Endothelial cell of umbilical vein (primary cell): ENCODE measurements at regions not wholly inside any gene's neighbourhood (a gene's known extent, or its start where the extent isn't known, plus 50 kb on each side); places are given as distances from the start of the nearest gene placed in this dataset.

Source experiments
- BruUV-seq: library from RNA; stranded (reverse); fragments of 400-500 nt; replicated peaks from 2 replicates; lab custom pipeline; 2021; lab: Mats Ljungman, UMichigan
- CTCF ChIA-PET: fragments of 300-600, 350-600 bp; sonication (Branson Sonifier 250); formaldehyde crosslinking; loops from one replicate; lab custom pipeline; 2021; ENCODE audit warnings: antibody characterized with exemption, inconsistent platforms; lab: Charles Lee
- POLR2A ChIA-PET: fragments of 300-600, 350-600 bp; sonication (Branson Sonifier 250); formaldehyde crosslinking; loops from one replicate; lab custom pipeline; 2021; ENCODE audit warnings: antibody characterized with exemption, inconsistent platforms; lab: Charles Lee
- DNase-seq: peaks from one replicate; pipeline ENCODE4 v3.0.0-alpha.2; 2011; ENCODE audit warnings: low read depth, low spot score
- FAIRE-seq: peaks from 2 replicates; lab custom pipeline; 2011; peaks lifted over from hg19 to GRCh38; lab: Jason Lieb, UNC
- H2AFZ ChIP-seq: 2 replicates; pipeline ENCODE4 v1.6.0; 2012; ENCODE audit warnings: low read depth, low read length, control low read depth, inconsistent platforms
- H3K27ac ChIP-seq: 2 replicates; pipeline ENCODE4 v1.5.1; 2011; ENCODE audit warnings: low read depth, mild to moderate bottlenecking, control low read depth, low read length, moderate library complexity; ENCODE audit not compliant: insufficient read depth
- H3K27me3 ChIP-seq, 2 experiments: 2 replicates each; pipeline versions ENCODE4 v1.6.0 to v1.6.1; 2011; ENCODE audit warnings: low read length in 2 of 2, mixed read lengths in 1 of 2; ENCODE audit not compliant: control insufficient read depth in 2 of 2, insufficient read depth in 2 of 2
- H3K36me3 ChIP-seq, 2 experiments: 2 replicates in 1 of 2; 3 replicates in 1 of 2; pipeline ENCODE4 v1.5.1; 2011; ENCODE audit warnings: low read length in 2 of 2, mild to moderate bottlenecking in 1 of 2, moderate library complexity in 1 of 2; ENCODE audit not compliant: control insufficient read depth in 2 of 2, insufficient read depth in 2 of 2; ENCODE audit errors: extremely low read depth in 1 of 2
- H3K4me1 ChIP-seq: 3 replicates; pipeline ENCODE4 v1.5.1; 2011; ENCODE audit warnings: mild to moderate bottlenecking, low read length; ENCODE audit not compliant: control insufficient read depth, insufficient read depth; ENCODE audit errors: extremely low read depth
- H3K4me2 ChIP-seq: 2 replicates; pipeline ENCODE4 v1.6.1; 2011; ENCODE audit warnings: low read length, control low read depth, mixed read lengths; ENCODE audit not compliant: insufficient read depth
- H3K4me3 ChIP-seq, 3 experiments: fragments of 200-600 bp in 1 of 3; sonication (generic), shearing (Covaris generic) in 1 of 3; replicated peaks in 1 of 3; 2 replicates each; pipeline ENCODE4 v1.5.1; 2011 to 2016; ENCODE audit warnings: control low read depth in 3 of 3, low read length in 3 of 3, mild to moderate bottlenecking in 2 of 3, inconsistent platforms in 1 of 3, low read depth in 1 of 3, moderate library complexity in 1 of 3; ENCODE audit not compliant: insufficient read depth in 1 of 3
- H3K79me2 ChIP-seq: 2 replicates; pipeline ENCODE4 v1.6.0; 2012; ENCODE audit warnings: low read length, inconsistent platforms; ENCODE audit not compliant: control insufficient read depth, insufficient read depth
- H3K9ac ChIP-seq: replicated peaks from 2 replicates; pipeline ENCODE3; 2011; ENCODE audit warnings: low read length, control low read depth; ENCODE audit not compliant: insufficient read depth; ENCODE audit errors: extremely low read depth
- H3K9me1 ChIP-seq: replicated peaks from 3 replicates; pipeline ENCODE4 v1.6.0; 2011; ENCODE audit warnings: mild to moderate bottlenecking, low read length; ENCODE audit not compliant: control insufficient read depth, insufficient read depth; ENCODE audit errors: extremely low read depth
- H3K9me3 ChIP-seq: replicated peaks from 2 replicates; pipeline ENCODE4 v1.5.1; 2012; ENCODE audit warnings: low read length, inconsistent platforms; ENCODE audit not compliant: control insufficient read depth, insufficient read depth
- H4K20me1 ChIP-seq: replicated peaks from 2 replicates; pipeline ENCODE3; 2011; ENCODE audit warnings: mild to moderate bottlenecking, low read length; ENCODE audit not compliant: control insufficient read depth, insufficient read depth; ENCODE audit errors: extremely low read depth
- EZH2 ChIP-seq: IDR thresholded peaks from 2 replicates; pipeline ENCODE4 v1.6.1; 2012; ENCODE audit warnings: borderline replicate concordance, low read depth, mild to moderate bottlenecking, moderate library complexity, low read length, inconsistent platforms; ENCODE audit not compliant: severe bottlenecking
- FOS ChIP-seq: IDR thresholded peaks from 2 replicates; pipeline ENCODE4 v1.6.1; 2011; ENCODE audit warnings: mild to moderate bottlenecking, low read length, moderate library complexity, borderline replicate concordance; ENCODE audit not compliant: insufficient read depth
- GATA2 ChIP-seq: IDR thresholded peaks from 2 replicates; pipeline ENCODE4 v1.7.0; 2011; ENCODE audit warnings: low read depth, mild to moderate bottlenecking, moderate library complexity, mixed read lengths, low read length; ENCODE audit not compliant: insufficient read length, insufficient read depth
- JUN ChIP-seq: IDR thresholded peaks from 2 replicates; pipeline ENCODE4 v1.6.1; 2011; ENCODE audit warnings: borderline replicate concordance, low read depth; ENCODE audit not compliant: insufficient read length, insufficient read depth
- MYC ChIP-seq: IDR thresholded peaks from one replicate; pipeline ENCODE4 v1.6.1; 2011; ENCODE audit warnings: mild to moderate bottlenecking, low read depth, low read length
- POLR2A ChIP-seq: IDR thresholded peaks from 2 replicates; pipeline ENCODE4 v1.6.1; 2012; ENCODE audit warnings: low read depth, mild to moderate bottlenecking, control low read depth, low read length
- POLR2AphosphoS5 ChIP-seq: IDR thresholded peaks from 2 replicates; pipeline ENCODE4 v1.6.1; 2012; ENCODE audit warnings: low read depth, mild to moderate bottlenecking, control low read depth, low read length, moderate library complexity; ENCODE audit not compliant: insufficient read depth
- dilution Hi-C: fragments of 300-500 bp; cut with MboI; formaldehyde crosslinking; loops from one replicate; pipeline ENCODE4 v1.15.0; 2019; ENCODE audit warnings: low sequenced_read_pairs; ENCODE audit not compliant: extremely low pct_ligation_motif_present
- intact Hi-C: fragments of 100-400 bp; cut with micrococcal nuclease; formaldehyde crosslinking; loops from one replicate; pipeline ENCODE4 v1.10.0; 2022
- TF ChIP-seq, protein P1 (sequence below): IDR thresholded peaks from 2 replicates; pipeline ENCODE4 v1.6.1; 2011; ENCODE audit not compliant: insufficient read depth, insufficient read length
- TF ChIP-seq, protein P2 (sequence below), 2 donors: IDR thresholded peaks; 1 replicate in 1 of 2; 2 replicates in 1 of 2; pipeline ENCODE4 v1.5.1; 2011; ENCODE audit warnings: low read length in 2 of 2, mild to moderate bottlenecking in 2 of 2, moderate library complexity in 2 of 2, control low read depth in 1 of 2, inconsistent platforms in 1 of 2, low read depth in 1 of 2; ENCODE audit not compliant: insufficient read depth in 1 of 2; ENCODE audit errors: extremely low read depth in 1 of 2

DNA sequence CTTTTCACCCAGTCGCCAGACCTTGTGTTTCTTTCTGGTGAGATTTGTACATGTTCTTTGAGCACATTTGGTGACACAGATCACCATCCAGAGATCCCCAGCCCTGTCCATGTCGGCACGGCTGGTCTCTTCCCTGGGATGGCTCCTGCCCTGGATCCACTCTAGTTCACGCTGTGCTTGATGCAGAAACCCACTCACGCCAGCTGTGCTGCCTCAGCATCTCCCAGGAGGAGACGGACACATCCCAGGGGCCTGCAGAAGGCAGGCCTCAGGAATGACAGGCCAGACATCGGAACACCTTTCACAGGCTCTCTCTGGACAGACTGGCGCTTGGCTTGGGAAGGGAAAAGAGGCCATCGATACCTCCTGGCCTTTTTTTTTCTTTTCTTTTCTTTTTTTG lies 203.6 kb downstream of the ACKR3 start:
- Histone ChIP-seq H3K36me3 (no peaks in the 10 kb centered on the region), H3K27me3 (no peaks in the 10 kb centered on the region), H2AFZ (no peak overlapping the region), H3K27ac (no peak overlapping the region), H3K4me3 (no peak overlapping the region), H4K20me1 (no peaks in the 10 kb centered on the region), H3K9me1 (no peaks in the 10 kb centered on the region), H3K4me2 (no peak overlapping the region), H3K9me3 (no peaks in the 10 kb centered on the region), H3K79me2 (no peaks in the 10 kb centered on the region), H3K9ac (no peak overlapping the region), H3K4me1 (peaks cover 15% of the 10 kb centered on the region)
- TF ChIP-seq, protein P1, sequence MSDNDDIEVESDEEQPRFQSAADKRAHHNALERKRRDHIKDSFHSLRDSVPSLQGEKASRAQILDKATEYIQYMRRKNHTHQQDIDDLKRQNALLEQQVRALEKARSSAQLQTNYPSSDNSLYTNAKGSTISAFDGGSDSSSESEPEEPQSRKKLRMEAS, result no peak
- TF ChIP-seq GATA2 (no peak), FOS (no peak), EZH2 (no peak), MYC (no peak), POLR2AphosphoS5 (no peak), JUN (no peak), POLR2A (no peak)
- TF ChIP-seq, protein P2, sequence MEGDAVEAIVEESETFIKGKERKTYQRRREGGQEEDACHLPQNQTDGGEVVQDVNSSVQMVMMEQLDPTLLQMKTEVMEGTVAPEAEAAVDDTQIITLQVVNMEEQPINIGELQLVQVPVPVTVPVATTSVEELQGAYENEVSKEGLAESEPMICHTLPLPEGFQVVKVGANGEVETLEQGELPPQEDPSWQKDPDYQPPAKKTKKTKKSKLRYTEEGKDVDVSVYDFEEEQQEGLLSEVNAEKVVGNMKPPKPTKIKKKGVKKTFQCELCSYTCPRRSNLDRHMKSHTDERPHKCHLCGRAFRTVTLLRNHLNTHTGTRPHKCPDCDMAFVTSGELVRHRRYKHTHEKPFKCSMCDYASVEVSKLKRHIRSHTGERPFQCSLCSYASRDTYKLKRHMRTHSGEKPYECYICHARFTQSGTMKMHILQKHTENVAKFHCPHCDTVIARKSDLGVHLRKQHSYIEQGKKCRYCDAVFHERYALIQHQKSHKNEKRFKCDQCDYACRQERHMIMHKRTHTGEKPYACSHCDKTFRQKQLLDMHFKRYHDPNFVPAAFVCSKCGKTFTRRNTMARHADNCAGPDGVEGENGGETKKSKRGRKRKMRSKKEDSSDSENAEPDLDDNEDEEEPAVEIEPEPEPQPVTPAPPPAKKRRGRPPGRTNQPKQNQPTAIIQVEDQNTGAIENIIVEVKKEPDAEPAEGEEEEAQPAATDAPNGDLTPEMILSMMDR (IDR thresholded peaks at IDR 0.05; ENCODE audit: extremely low read depth in 1 of 2, insufficient read depth in 1 of 2, low read depth in 1 of 2, low read length in 2 of 2), result no peak
- CTCF ChIA-PET, result interaction anchor here (1.1 kb wide), 1 partner anchor 9 kb away, joined by 4 read pairs; no protein-coding TSS in a partner anchor
- DNase-seq (no peak), FAIRE-seq (no peak)
- no TSS peak for BruUV-seq
- intact Hi-C loops (no loop called here), dilution Hi-C loops (no loop called here)
- POLR2A ChIA-PET, result interaction anchor here (0.6 kb wide), 1 partner anchor 382 kb away, joined by 3 read pairs; no protein-coding TSS in a partner anchor
